Progenitor cell of endocrine pancreas (in vitro differentiated cells): ENCODE measurements at regions not wholly inside any gene's neighbourhood (a gene's known extent, or its start where the extent isn't known, plus 50 kb on each side); places are given as distances from the start of the nearest gene placed in this dataset.

Experiments
- DNase-seq: peaks from one replicate; pipeline ENCODE4 v3.0.0; 2021; ENCODE audit warnings: low spot score; ENCODE audit not compliant: unreplicated experiment
- H3K27ac Mint-ChIP-seq: 2 replicates; pipeline ENCODE4 v1.8.0; 2021; ENCODE audit warnings: mild to moderate bottlenecking, moderate library complexity, mixed read lengths
- H3K27me3 Mint-ChIP-seq: 2 replicates; pipeline ENCODE4 v1.8.0; 2021; ENCODE audit warnings: mixed read lengths
- H3K36me3 Mint-ChIP-seq: 2 replicates; pipeline ENCODE4 v1.8.0; 2022; ENCODE audit warnings: mixed read lengths; ENCODE audit not compliant: insufficient read depth
- H3K4me1 Mint-ChIP-seq: 2 replicates; pipeline ENCODE4 v1.8.0; 2021; ENCODE audit warnings: low read depth, mixed read lengths
- H3K4me3 Mint-ChIP-seq: 2 replicates; pipeline ENCODE4 v1.8.0; 2021; ENCODE audit warnings: low read depth, mild to moderate bottlenecking, moderate library complexity, mixed read lengths
- H3K9me3 Mint-ChIP-seq: 2 replicates; pipeline ENCODE4 v1.8.0; 2021; ENCODE audit warnings: low read depth, mixed read lengths
- TF ChIP-seq, protein P1 (sequence below): fragments of 200-600 bp; sonication (generic); IDR thresholded peaks from one replicate; pipeline ENCODE4 v1.5.0; 2021; ENCODE audit warnings: antibody characterized with exemption, mild to moderate bottlenecking; ENCODE audit not compliant: unreplicated experiment

DNA sequence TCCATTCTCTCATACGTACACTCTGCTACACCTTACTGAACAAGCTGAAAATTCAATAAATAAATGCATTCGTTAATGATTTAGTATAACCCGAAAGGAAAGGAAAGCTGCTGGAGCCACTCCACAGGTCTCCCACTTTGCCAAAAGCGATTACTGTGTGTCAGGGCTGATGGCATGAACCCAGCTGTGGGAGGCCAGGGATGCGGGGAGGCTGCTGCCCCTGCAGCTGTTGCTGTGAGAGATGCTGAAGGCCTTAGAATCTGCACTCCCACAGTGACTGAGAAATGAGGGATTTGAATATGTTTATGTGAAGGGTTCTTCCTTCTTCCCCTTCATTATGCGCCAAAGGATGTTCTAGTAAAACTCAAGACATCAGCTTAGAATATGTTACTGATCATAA lies 58.7 kb upstream of the NBEA start:
- no peak overlapping the region for H3K4me3 Mint-ChIP-seq
- H3K27ac Mint-ChIP-seq, result no peak overlapping the region
- H3K9me3 Mint-ChIP-seq, result no peaks in the 10 kb centered on the region
- peaks cover 6% of the 10 kb centered on the region for H3K4me1 Mint-ChIP-seq
- TF ChIP-seq, protein P1, sequence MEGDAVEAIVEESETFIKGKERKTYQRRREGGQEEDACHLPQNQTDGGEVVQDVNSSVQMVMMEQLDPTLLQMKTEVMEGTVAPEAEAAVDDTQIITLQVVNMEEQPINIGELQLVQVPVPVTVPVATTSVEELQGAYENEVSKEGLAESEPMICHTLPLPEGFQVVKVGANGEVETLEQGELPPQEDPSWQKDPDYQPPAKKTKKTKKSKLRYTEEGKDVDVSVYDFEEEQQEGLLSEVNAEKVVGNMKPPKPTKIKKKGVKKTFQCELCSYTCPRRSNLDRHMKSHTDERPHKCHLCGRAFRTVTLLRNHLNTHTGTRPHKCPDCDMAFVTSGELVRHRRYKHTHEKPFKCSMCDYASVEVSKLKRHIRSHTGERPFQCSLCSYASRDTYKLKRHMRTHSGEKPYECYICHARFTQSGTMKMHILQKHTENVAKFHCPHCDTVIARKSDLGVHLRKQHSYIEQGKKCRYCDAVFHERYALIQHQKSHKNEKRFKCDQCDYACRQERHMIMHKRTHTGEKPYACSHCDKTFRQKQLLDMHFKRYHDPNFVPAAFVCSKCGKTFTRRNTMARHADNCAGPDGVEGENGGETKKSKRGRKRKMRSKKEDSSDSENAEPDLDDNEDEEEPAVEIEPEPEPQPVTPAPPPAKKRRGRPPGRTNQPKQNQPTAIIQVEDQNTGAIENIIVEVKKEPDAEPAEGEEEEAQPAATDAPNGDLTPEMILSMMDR, result no peak
- H3K27me3 Mint-ChIP-seq, result no peaks in the 10 kb centered on the region
- no peak for DNase-seq
- H3K36me3 Mint-ChIP-seq, result no peaks in the 10 kb centered on the region

DNA sequence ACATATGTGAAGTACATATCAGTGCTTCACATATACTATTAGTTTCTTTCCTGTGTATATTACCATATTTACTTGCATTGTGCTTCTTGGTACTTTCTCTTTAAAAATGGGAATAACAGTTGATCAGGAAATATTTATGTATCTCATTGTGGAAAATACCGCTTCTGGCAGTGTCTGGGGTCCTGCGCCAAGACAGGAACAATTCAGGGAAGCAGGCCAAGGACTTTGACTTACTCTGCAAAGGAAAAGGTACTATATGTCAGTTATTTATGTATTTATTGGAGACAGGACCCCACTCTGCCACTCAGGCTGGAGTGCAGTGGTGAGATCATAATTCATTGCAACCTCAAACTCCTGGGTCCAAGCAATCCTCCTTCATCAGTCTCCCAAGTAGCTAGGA lies 57.7 kb upstream of the NBEA start:
- H3K27me3 Mint-ChIP-seq, result no peaks in the 10 kb centered on the region
- H3K36me3 Mint-ChIP-seq, result no peaks in the 10 kb centered on the region
- no peaks in the 10 kb centered on the region for H3K9me3 Mint-ChIP-seq
- peaks cover 6% of the 10 kb centered on the region for H3K4me1 Mint-ChIP-seq
- no peak overlapping the region for H3K27ac Mint-ChIP-seq
- no peak for DNase-seq
- TF ChIP-seq, protein P1, result no peak
- no peak overlapping the region for H3K4me3 Mint-ChIP-seq

DNA sequence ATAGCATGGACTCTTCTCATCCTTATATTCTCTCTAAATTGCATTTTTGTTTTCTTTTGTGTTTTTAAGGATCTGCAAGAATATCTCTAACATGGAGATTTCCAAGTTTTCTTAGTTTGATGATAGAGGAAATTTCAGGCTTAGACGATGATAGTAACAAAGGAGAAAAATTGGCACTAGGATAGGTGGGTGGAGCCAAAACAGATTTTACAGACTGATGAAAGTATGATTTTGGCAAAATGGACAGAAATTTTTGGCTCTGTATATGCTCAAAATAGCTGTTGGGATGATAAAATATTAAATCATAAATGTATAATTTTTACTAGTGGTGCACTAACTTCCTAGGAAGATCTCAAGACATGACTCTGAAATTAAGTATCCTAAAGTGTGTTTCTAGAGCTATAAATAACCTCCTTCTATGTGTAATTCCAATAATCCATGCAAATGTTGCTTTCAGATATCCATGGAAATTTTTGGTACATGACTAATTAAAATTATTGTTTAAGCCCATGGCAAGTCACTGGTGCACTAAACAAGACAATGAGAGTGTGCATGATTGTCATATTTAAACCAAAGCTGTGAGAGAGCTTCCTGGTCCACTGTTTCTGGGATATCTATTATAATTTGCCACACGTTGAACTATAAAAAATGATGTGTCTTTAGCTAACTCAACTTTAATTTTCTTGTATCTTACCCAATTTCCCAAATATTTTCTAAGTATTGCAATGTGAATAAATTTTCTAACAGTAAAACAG lies 55.8 kb upstream of the NBEA start:
- H3K27me3 Mint-ChIP-seq, result no peaks in the 10 kb centered on the region
- H3K36me3 Mint-ChIP-seq, result no peaks in the 10 kb centered on the region
- no peak for DNase-seq
- H3K4me1 Mint-ChIP-seq, result peaks cover 4% of the 10 kb centered on the region
- H3K27ac Mint-ChIP-seq, result no peak overlapping the region
- TF ChIP-seq, protein P1, result no peak
- H3K4me3 Mint-ChIP-seq, result no peak overlapping the region
- no peaks in the 10 kb centered on the region for H3K9me3 Mint-ChIP-seq

DNA sequence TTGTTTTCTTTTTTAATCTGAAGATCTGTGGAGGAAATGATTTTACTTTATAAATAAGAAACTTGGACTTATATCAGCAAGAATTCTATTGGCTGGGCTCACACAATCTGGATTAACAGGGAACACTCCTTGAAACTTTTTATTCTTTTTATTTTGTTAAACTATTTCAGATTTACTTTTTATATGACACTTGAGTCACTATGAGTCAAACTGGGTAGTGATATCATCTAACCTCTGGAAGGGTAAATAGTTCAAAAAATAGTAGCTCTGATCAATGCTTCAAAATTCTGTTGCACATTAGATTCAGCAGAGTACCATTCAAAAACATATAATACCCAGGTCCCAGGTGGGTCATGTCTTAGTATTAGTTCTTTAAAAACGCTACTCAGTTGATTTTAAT lies 55.1 kb upstream of the NBEA start:
- H3K27ac Mint-ChIP-seq, result no peak overlapping the region
- peaks cover 4% of the 10 kb centered on the region for H3K4me1 Mint-ChIP-seq
- TF ChIP-seq, protein P1, result no peak
- no peaks in the 10 kb centered on the region for H3K27me3 Mint-ChIP-seq
- H3K9me3 Mint-ChIP-seq, result no peaks in the 10 kb centered on the region
- no peaks in the 10 kb centered on the region for H3K36me3 Mint-ChIP-seq
- DNase-seq, result no peak
- H3K4me3 Mint-ChIP-seq, result no peak overlapping the region
